HEK293T (cell line): ENCODE measurements at regions not wholly inside any gene's neighbourhood (a gene's known extent, or its start where the extent isn't known, plus 50 kb on each side); places are given as distances from the start of the nearest gene placed in this dataset.
"Not testable (repeated sequence)": the region's sequence is repeated elsewhere in the genome, so short reads cannot be mapped to it uniquely, and the experiment has no call there.

ENCODE experiments used
- CTCF ChIA-PET: fragments of 350-600 bp; formaldehyde crosslinking; extraction: SDS; loops from one replicate; lab custom pipeline; 2021; ENCODE audit warnings: antibody characterized with exemption, inconsistent platforms; lab: Yijun Ruan, JAX
- POLR2A ChIA-PET: fragments of 350-600 bp; formaldehyde crosslinking; extraction: SDS; loops from one replicate; lab custom pipeline; 2020; ENCODE audit warnings: antibody characterized with exemption, inconsistent platforms; lab: Yijun Ruan, JAX
- DNase-seq: peaks from one replicate; pipeline ENCODE4 v3.0.0; 2012; ENCODE audit warnings: mixed read lengths; ENCODE audit errors: extremely low spot score
- ARNT ChIP-seq: fragments of 450-650 bp; IDR thresholded peaks from 2 replicates; pipeline ENCODE4 v1.6.1; 2017; ENCODE audit warnings: mild to moderate bottlenecking
- BHLHE40 ChIP-seq: fragments of 450-650 bp; IDR thresholded peaks from 2 replicates; pipeline ENCODE4 v1.6.1; 2016; ENCODE audit warnings: mild to moderate bottlenecking, moderate library complexity, borderline replicate concordance
- CTBP1 ChIP-seq: fragments of 450-650 bp; IDR thresholded peaks from 2 replicates; pipeline ENCODE4 v1.6.1; 2016; ENCODE audit warnings: borderline replicate concordance
- ELF4 ChIP-seq: fragments of 450-650 bp; IDR thresholded peaks from 2 replicates; pipeline ENCODE4 v1.6.1; 2017; ENCODE audit warnings: antibody characterized with exemption
- FOXA1 ChIP-seq: fragments of 450-650 bp; IDR thresholded peaks from 2 replicates; pipeline ENCODE4 v1.6.1; 2016; ENCODE audit warnings: mild to moderate bottlenecking
- FOXK2 ChIP-seq: fragments of 450-650 bp; IDR thresholded peaks from 2 replicates; pipeline ENCODE4 v1.6.1; 2016; ENCODE audit warnings: mild to moderate bottlenecking
- FOXM1 ChIP-seq: fragments of 450-650 bp; IDR thresholded peaks from 2 replicates; pipeline ENCODE4 v1.6.1; 2017; ENCODE audit warnings: mild to moderate bottlenecking, borderline replicate concordance
- HDGF ChIP-seq: fragments of 450-650 bp; IDR thresholded peaks from 2 replicates; pipeline ENCODE4 v1.6.1; 2017; ENCODE audit warnings: antibody characterized with exemption, borderline replicate concordance
- L3MBTL2 ChIP-seq: fragments of 450-650 bp; conservative IDR thresholded peaks from 2 replicates; pipeline ENCODE4 v1.6.1; 2016; ENCODE audit warnings: mild to moderate bottlenecking
- LEF1 ChIP-seq: fragments of 450-650 bp; IDR thresholded peaks from 2 replicates; pipeline ENCODE4 v1.6.1; 2017; ENCODE audit warnings: mild to moderate bottlenecking, borderline replicate concordance
- NFRKB ChIP-seq: fragments of 450-650 bp; IDR thresholded peaks from 2 replicates; pipeline ENCODE4 v1.6.1; 2016; ENCODE audit warnings: mild to moderate bottlenecking, moderate library complexity
- PKNOX1 ChIP-seq: fragments of 450-650 bp; IDR thresholded peaks from 2 replicates; pipeline ENCODE4 v1.6.1; 2016
- SP1 ChIP-seq: fragments of 450-650 bp; IDR thresholded peaks from 2 replicates; pipeline ENCODE4 v1.6.1; 2017
- SUZ12 ChIP-seq: fragments of 450-650 bp; IDR thresholded peaks from 2 replicates; pipeline ENCODE4 v1.6.1; 2016; ENCODE audit warnings: mild to moderate bottlenecking
- TARDBP ChIP-seq: fragments of 450-650 bp; IDR thresholded peaks from 2 replicates; pipeline ENCODE4 v1.6.1; 2016
- ZNF384 ChIP-seq: fragments of 450-650 bp; IDR thresholded peaks from 2 replicates; pipeline ENCODE4 v1.6.1; 2016

GRCh38 chr7:109549471-109550193, 980.0 kb downstream of the DNAJB9 start:
- ChIA-PET CTCF (no interaction called here), POLR2A (no interaction called here)
- no peak for DNase-seq
- TF ChIP-seq FOXM1 (no peak), CTBP1 (no peak), FOXK2 (no peak), SUZ12 (no peak), ARNT (no peak), TARDBP (no peak), L3MBTL2 (no peak)

DNA sequence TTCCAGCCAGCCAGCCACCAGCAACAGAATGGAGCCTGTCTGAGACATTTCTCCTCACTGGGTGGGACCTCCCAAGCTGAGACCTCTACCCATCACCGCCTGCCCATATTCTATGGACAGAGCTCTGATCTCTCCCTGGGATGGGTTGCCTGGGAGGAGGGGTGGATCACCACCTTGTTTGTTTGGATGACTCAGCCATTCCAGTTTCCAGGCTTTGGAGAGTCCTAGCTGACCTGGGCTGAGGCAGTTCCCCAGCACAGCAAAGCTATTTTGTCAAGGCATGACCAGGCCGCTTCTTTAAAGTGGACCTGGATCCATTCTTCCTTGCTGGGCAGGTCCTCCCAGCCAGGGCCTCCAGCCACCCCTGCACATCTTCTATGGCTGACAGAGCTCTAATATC, 982.3 kb downstream of the DNAJB9 start:
- ChIA-PET POLR2A (no interaction called here), CTCF (no interaction called here)
- no peak for TF ChIP-seq SP1
- TF ChIP-seq BHLHE40 = no peak
- TF ChIP-seq NFRKB = no peak
- TF ChIP-seq ELF4 = no peak
- DNase-seq = no peak

DNA sequence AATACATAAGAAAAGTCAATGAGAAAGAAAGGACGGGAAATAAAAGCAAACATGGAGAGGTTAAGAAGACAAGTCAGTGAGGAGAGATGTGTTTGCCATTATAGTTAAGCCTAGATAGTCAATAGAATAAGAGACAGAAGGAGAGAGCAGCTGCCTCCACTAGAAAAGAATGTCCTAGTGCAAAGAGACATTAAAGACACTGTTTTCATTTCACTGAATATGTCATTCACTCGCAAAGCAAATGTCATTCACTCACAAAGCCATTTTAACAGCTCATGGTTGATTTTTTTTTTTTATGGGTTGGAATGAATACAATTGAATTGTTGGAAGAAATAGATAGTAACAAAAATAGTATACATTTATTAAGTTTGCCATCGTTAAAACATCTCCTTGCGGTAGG, 1007.6 kb downstream of the DNAJB9 start:
- TF ChIP-seq SUZ12 (no peak), PKNOX1 (no peak), L3MBTL2 (no peak), LEF1 (no peak), ELF4 (no peak), ZNF384 (no peak), FOXM1 (no peak), CTBP1 (no peak), TARDBP (no peak), BHLHE40 (no peak), HDGF (no peak), ARNT (no peak), FOXA1 (no peak), FOXK2 (no peak)
- CTCF ChIA-PET = no interaction called here
- DNase-seq = no peak
- POLR2A ChIA-PET = no interaction called here

GRCh38 chr7:109579901-109580300, 1010.2 kb downstream of the DNAJB9 start:
- TF ChIP-seq CTBP1 (no peak), BHLHE40 (no peak), LEF1 (no peak), ZNF384 (no peak), PKNOX1 (no peak), ELF4 (no peak), FOXK2 (no peak), TARDBP (no peak), ARNT (no peak)
- ChIA-PET CTCF (no interaction called here), POLR2A (no interaction called here)
- no peak for DNase-seq

- TF ChIP-seq TARDBP (no peak), ZNF384 (no peak), FOXM1 (no peak), SUZ12 (no peak)
- CTCF ChIA-PET = no interaction called here
- POLR2A ChIA-PET = no interaction called here
- DNase-seq = no peak
These were observed 1012.5 kb downstream of the DNAJB9 start for GRCh38 chr7:109582211-109582610.

GRCh38 chr7:109596948-109597347, 1027.3 kb downstream of the DNAJB9 start:
- POLR2A ChIA-PET, DNase-seq, CTCF ChIA-PET: not testable (repeated sequence)

DNA sequence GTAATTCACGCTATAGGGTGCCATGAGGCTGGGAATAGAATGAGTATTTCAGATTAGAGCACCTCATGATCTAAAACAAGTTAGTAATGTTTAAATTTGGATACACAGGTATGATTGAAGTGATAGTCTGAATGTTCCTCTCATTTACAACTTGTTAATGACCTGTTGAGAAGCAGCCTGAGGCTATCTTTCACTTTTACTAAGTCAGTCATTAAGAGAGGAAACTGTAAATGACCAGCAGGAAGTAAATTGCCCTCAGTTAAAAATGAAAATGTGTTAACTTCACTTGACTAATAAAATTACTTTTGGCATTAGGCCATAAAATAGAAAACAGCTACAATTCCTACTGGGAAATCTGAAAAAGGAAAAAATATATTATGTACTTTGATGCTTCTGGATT, 1042.0 kb downstream of the DNAJB9 start:
- ChIA-PET CTCF (interaction anchor here (0.7 kb wide), 1 partner anchor 1191 kb away, joined by 3 read pairs; no protein-coding TSS in a partner anchor), POLR2A (no interaction called here)
- no peak for DNase-seq
- TF ChIP-seq LEF1 = no peak
- no peak for TF ChIP-seq FOXM1
- no peak for TF ChIP-seq PKNOX1

DNA sequence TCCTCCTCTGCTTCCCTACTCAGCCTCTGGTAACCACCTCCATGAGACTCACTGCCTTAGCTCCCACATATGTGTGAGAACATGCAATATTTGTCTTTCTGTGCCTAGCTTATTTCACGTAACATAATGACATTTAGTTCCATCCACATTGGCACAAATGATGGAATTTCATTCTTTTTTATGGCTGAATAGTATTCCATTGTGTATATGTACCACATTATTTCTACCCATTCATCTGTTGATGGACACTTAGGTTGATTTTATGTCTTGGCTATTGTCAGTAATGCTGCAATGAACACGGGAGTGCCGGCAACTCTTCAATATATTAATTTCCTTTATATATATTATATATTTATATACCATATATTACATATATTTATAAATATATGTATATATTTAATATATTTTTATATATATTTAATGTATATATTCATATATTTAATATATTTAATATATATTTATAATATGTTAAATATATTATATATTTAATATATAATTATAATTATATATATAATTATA, 1046.9 kb downstream of the DNAJB9 start:
- ChIA-PET POLR2A (no interaction called here), CTCF (no interaction called here)
- no peak for DNase-seq
- TF ChIP-seq FOXA1 = no peak
- no peak for TF ChIP-seq SUZ12
- TF ChIP-seq LEF1 = no peak
- no peak for TF ChIP-seq BHLHE40
- no peak for TF ChIP-seq ELF4
- no peak for TF ChIP-seq SP1
- no peak for TF ChIP-seq TARDBP
